GM20000 (cell line): ENCODE measurements at regions not wholly inside any gene's neighbourhood (a gene's known extent, or its start where the extent isn't known, plus 50 kb on each side); places are given as distances from the start of the nearest gene placed in this dataset.

ENCODE experiments used
- DNase-seq: peaks from one replicate; pipeline ENCODE4 v3.0.0; 2012; ENCODE audit warnings: low spot score
- TF ChIP-seq, protein P1 (sequence below): IDR thresholded peaks from 2 replicates; pipeline ENCODE4 v1.5.1; 2012; ENCODE audit warnings: mild to moderate bottlenecking, control low read depth; ENCODE audit errors: extremely low read depth, missing control alignments

DNA sequence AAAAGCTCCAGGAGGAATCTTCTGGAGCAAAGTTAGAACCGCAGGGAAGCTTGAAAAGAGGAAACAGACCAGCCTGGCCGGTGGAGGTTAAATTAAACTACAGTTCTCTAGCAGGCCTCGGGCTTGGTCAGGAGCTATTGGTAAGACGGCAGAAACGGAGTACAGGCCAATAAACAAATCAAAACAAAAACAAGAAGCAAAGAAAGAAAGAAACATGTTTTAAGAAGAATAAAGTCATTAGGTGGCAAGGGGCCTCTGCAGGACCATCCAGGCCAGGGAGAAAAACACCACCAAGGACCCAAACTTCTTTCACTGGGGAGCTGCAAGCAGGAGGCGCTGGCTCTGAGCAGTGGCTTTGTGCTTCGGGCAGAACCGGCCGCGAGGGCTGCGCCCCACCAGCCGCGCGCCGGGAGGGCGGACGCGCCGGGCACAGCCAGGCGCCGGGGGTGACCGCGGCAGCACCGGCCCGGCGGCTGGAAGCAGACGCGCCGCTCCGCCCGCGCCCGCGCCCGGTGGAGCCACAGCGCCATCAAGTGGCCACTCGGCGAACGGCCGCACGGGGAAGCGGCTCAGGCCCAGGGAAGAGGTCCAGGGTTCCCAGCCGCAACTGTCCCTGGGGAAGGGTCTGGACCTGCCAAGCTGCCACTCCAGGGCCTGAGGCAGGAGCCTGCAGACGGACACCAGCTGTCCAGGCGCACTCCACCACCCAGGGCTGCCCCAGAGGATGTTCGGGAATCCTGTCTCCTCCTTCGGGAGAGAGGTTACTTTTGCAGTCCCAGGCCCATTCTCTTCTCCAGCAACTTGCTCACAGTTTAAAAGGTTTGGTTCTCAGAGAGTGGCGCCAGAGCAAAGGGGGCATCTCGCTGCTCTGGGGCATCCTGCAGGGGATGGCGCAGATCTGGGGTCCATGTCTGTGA lies 419.4 kb downstream of the SOX9 start:
- TF ChIP-seq, protein P1, sequence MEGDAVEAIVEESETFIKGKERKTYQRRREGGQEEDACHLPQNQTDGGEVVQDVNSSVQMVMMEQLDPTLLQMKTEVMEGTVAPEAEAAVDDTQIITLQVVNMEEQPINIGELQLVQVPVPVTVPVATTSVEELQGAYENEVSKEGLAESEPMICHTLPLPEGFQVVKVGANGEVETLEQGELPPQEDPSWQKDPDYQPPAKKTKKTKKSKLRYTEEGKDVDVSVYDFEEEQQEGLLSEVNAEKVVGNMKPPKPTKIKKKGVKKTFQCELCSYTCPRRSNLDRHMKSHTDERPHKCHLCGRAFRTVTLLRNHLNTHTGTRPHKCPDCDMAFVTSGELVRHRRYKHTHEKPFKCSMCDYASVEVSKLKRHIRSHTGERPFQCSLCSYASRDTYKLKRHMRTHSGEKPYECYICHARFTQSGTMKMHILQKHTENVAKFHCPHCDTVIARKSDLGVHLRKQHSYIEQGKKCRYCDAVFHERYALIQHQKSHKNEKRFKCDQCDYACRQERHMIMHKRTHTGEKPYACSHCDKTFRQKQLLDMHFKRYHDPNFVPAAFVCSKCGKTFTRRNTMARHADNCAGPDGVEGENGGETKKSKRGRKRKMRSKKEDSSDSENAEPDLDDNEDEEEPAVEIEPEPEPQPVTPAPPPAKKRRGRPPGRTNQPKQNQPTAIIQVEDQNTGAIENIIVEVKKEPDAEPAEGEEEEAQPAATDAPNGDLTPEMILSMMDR = peak; percentile 97
- peak; percentile 90 for DNase-seq

DNA sequence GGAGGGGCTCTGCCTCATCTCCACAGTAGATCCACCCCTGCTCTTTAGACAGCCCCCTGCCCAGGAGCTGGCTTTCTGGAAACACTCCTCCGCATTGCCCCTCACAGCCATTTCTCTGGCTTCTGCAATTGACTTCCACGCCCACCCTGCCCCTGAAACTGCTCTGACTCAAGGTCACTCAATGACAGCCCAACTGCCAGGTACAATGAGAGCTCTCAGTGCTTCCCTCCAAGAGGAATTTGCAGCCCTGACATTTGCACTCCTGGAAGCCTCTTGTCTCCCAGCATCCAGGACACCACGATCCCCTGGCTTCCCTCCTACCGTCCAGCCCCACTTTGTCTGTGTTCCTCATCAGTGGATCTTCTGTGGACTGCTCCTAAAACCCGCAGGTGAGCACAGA lies 421.5 kb downstream of the SOX9 start:
- TF ChIP-seq, protein P1 = no peak

DNA sequence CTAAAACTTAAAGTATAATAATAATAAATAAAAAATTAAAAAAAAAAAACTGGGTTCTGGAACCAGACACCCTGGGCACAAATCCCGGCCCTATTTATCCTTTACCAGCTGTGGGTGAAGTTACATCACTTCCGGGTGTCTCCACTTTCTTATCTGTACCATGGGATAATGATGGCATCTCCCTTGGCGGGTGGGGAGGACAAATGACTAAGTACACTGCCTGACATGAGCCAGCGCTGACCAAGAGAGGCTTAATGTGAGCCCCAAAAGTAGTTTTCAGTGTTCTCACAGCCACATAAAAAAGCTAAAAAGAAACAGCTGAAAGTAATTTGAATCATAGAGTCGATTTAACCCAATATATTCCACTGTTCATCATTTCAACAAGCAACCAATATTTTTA lies 424.9 kb downstream of the SOX9 start:
- TF ChIP-seq, protein P1 = no peak
- no peak for DNase-seq

More for the DNA sequence above, 421.5 kb downstream of the SOX9 start:
- no peak for DNase-seq

- TF ChIP-seq, protein P1 = no peak
- DNase-seq = no peak
Observed at GRCh38 chr17:72553051-72553755, 432.4 kb downstream of the SOX9 start.

- TF ChIP-seq, protein P1 = no peak
- DNase-seq = no peak
Observed at GRCh38 chr17:72554508-72554907, 433.7 kb downstream of the SOX9 start.

DNA sequence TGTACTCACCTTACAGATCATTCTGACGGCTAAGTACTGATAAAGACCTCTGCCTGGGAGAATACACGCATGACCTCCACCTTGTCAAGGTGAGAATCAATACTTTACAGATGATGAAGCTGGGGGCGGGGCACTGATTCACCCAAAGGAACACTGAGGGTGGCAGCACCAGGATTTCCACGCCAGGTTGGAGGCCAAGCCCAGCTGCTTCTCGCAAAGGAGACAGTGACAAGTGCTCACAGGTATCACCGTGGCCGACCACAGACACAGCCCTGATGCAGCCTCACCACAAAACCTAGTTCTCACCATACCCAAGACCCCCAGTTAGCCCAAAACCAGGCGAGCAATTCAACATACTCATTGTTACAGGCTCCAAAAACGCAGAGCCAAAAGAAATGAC lies 434.2 kb downstream of the SOX9 start:
- DNase-seq = no peak
- TF ChIP-seq, protein P1 = no peak
